SK-N-SH treated with all-trans-retinoic acid at 6 μM for 48 hours (cell line): ENCODE measurements at regions not wholly inside any gene's neighbourhood (a gene's known extent, or its start where the extent isn't known, plus 50 kb on each side); places are given as distances from the start of the nearest gene placed in this dataset.

Source experiments
- ATAC-seq: fragments of 200-7000 bp; cut with Tn5 transposase; 3 replicates; pipeline ENCODE4 v1.9.1; 2020; ENCODE audit warnings: mild to moderate bottlenecking, moderate library complexity
- ARNTL ChIP-seq: fragments of 450-650 bp; formaldehyde crosslinking; IDR thresholded peaks from 2 replicates; pipeline ENCODE4 v1.5.0; 2020; ENCODE audit warnings: low read depth, mild to moderate bottlenecking, moderate library complexity, borderline replicate concordance
- BACH2 ChIP-seq: fragments of 250-450 bp; sonication (Bioruptor Pico); IDR thresholded peaks from 2 replicates; pipeline ENCODE4 v1.9.0; 2021; ENCODE audit warnings: mild to moderate bottlenecking, borderline replicate concordance
- CREB5 ChIP-seq: fragments of 250-450 bp; sonication (Bioruptor Pico); IDR thresholded peaks from 2 replicates; pipeline ENCODE4 v1.5.1; 2020; ENCODE audit warnings: low read depth, mild to moderate bottlenecking, moderate library complexity
- CSRNP3 ChIP-seq: fragments of 250-450 bp; sonication (Bioruptor Pico); IDR thresholded peaks from 2 replicates; pipeline ENCODE4 v1.5.1; 2021; ENCODE audit warnings: mild to moderate bottlenecking, moderate library complexity
- ESRRG ChIP-seq: fragments of 250-450 bp; sonication (Bioruptor Pico); IDR thresholded peaks from 2 replicates; pipeline ENCODE4 v1.6.1; 2021; ENCODE audit warnings: mild to moderate bottlenecking
- GLIS3 ChIP-seq: fragments of 250-450 bp; sonication (Bioruptor Pico); IDR thresholded peaks from 2 replicates; pipeline ENCODE4 v1.5.0; 2020; ENCODE audit warnings: mild to moderate bottlenecking, moderate library complexity
- ISL1 ChIP-seq: fragments of 250-450 bp; sonication (Bioruptor Pico); IDR thresholded peaks from 2 replicates; pipeline ENCODE4 v2.1.2; 2022; ENCODE audit warnings: mild to moderate bottlenecking, moderate library complexity
- OSR1 ChIP-seq: fragments of 250-450 bp; sonication (Bioruptor Pico); IDR thresholded peaks from 2 replicates; pipeline ENCODE4 v1.8.0; 2022; ENCODE audit warnings: moderate library complexity, mild to moderate bottlenecking, inconsistent platforms
- PATZ1 ChIP-seq: fragments of 250-450 bp; sonication (Bioruptor Pico); IDR thresholded peaks from 2 replicates; pipeline ENCODE4 v1.8.0; 2020; ENCODE audit warnings: mild to moderate bottlenecking, moderate library complexity, borderline replicate concordance
- POU6F1 ChIP-seq: fragments of 250-450 bp; sonication (Bioruptor Pico); IDR thresholded peaks from 2 replicates; pipeline ENCODE4 v1.8.0; 2021; ENCODE audit warnings: low read depth, mild to moderate bottlenecking, moderate library complexity, borderline replicate concordance
- PPARA ChIP-seq: fragments of 250-450 bp; sonication (Bioruptor Pico); IDR thresholded peaks from 2 replicates; pipeline ENCODE4 v1.5.0; 2020; ENCODE audit warnings: mild to moderate bottlenecking, borderline replicate concordance
- RARB ChIP-seq: fragments of 250-450 bp; sonication (Bioruptor Pico); IDR thresholded peaks from 2 replicates; pipeline ENCODE4 v1.8.0; 2021; ENCODE audit warnings: mild to moderate bottlenecking, moderate library complexity
- SNAI2 ChIP-seq: fragments of 250-450 bp; sonication (Bioruptor Pico); IDR thresholded peaks from 2 replicates; pipeline ENCODE4 v1.5.0; 2020; ENCODE audit warnings: mild to moderate bottlenecking, moderate library complexity
- TCF4 ChIP-seq: fragments of 250-450 bp; sonication (Bioruptor Pico); IDR thresholded peaks from 2 replicates; pipeline ENCODE4 v1.8.0; 2021; ENCODE audit warnings: mild to moderate bottlenecking, moderate library complexity, borderline replicate concordance
- TOX ChIP-seq: fragments of 250-450 bp; sonication (Bioruptor Pico); IDR thresholded peaks from 2 replicates; pipeline ENCODE4 v1.8.0; 2021; ENCODE audit warnings: mild to moderate bottlenecking, moderate library complexity, borderline replicate concordance
- TSHZ2 ChIP-seq: fragments of 250-450 bp; sonication (Bioruptor Pico); IDR thresholded peaks from 2 replicates; pipeline ENCODE4 v1.5.0; 2020; ENCODE audit warnings: mild to moderate bottlenecking, moderate library complexity
- ZC3H10 ChIP-seq: fragments of 250-450 bp; sonication (Bioruptor Pico); IDR thresholded peaks from 2 replicates; pipeline ENCODE4 v1.5.1; 2021; ENCODE audit warnings: mild to moderate bottlenecking, moderate library complexity
- ZFP3 ChIP-seq: fragments of 250-450 bp; sonication (Bioruptor Pico); IDR thresholded peaks from 2 replicates; pipeline ENCODE4 v1.5.0; 2020; ENCODE audit warnings: mild to moderate bottlenecking, moderate library complexity
- ZFP30 ChIP-seq: fragments of 450-650 bp; formaldehyde crosslinking; IDR thresholded peaks from 2 replicates; pipeline ENCODE4 v1.5.0; 2022; ENCODE audit warnings: mild to moderate bottlenecking, moderate library complexity
- ZNF565 ChIP-seq: fragments of 450-650 bp; formaldehyde crosslinking; conservative IDR thresholded peaks from 2 replicates; pipeline ENCODE4 v1.5.0; 2020; ENCODE audit warnings: low read depth, mild to moderate bottlenecking, moderate library complexity
- ZNF70 ChIP-seq: fragments of 450-650 bp; formaldehyde crosslinking; IDR thresholded peaks from 2 replicates; pipeline ENCODE4 v1.5.0; 2020; ENCODE audit warnings: mild to moderate bottlenecking, moderate library complexity
- ZNF8 ChIP-seq: fragments of 450-650 bp; formaldehyde crosslinking; IDR thresholded peaks from 2 replicates; pipeline ENCODE4 v1.5.0; 2020; ENCODE audit warnings: mild to moderate bottlenecking, moderate library complexity

GRCh38 chr2:82344670-82345069, 2040.1 kb upstream of the LRRTM1 start:
- TF ChIP-seq POU6F1 (CRISPR knock-in tag) (no peak), ZFP3 (CRISPR knock-in tag) (no peak), CSRNP3 (CRISPR knock-in tag) (no peak), ZNF70 (CRISPR knock-in tag) (no peak), ESRRG (CRISPR knock-in tag) (no peak), ZFP30 (CRISPR knock-in tag) (no peak), SNAI2 (CRISPR knock-in tag) (no peak), TSHZ2 (CRISPR knock-in tag) (no peak), ISL1 (no peak), RARB (CRISPR knock-in tag) (no peak), ZNF8 (CRISPR knock-in tag) (no peak), OSR1 (CRISPR knock-in tag) (no peak), CREB5 (no peak), PATZ1 (CRISPR knock-in tag) (no peak), GLIS3 (no peak), ZC3H10 (CRISPR knock-in tag) (no peak), BACH2 (CRISPR knock-in tag) (no peak), TOX (CRISPR knock-in tag) (no peak)
- no peak for ATAC-seq

GRCh38 chr2:82342356-82342755, 2037.8 kb upstream of the LRRTM1 start:
- no peak for ATAC-seq
- no peak for TF ChIP-seq PATZ1 (CRISPR knock-in tag)
- TF ChIP-seq TCF4 (CRISPR knock-in tag): no peak
- TF ChIP-seq ZC3H10 (CRISPR knock-in tag): no peak
- TF ChIP-seq OSR1 (CRISPR knock-in tag): no peak
- no peak for TF ChIP-seq SNAI2 (CRISPR knock-in tag)
- no peak for TF ChIP-seq PPARA (CRISPR knock-in tag)
- TF ChIP-seq ESRRG (CRISPR knock-in tag): no peak
- TF ChIP-seq ZFP30 (CRISPR knock-in tag): no peak
- TF ChIP-seq ARNTL (CRISPR knock-in tag): no peak
- TF ChIP-seq CREB5: no peak
- no peak for TF ChIP-seq CSRNP3 (CRISPR knock-in tag)
- no peak for TF ChIP-seq TOX (CRISPR knock-in tag)
- TF ChIP-seq ZNF565 (CRISPR knock-in tag): no peak
- no peak for TF ChIP-seq ZNF70 (CRISPR knock-in tag)
- TF ChIP-seq RARB (CRISPR knock-in tag): no peak
